ENCODE measurements at regions not wholly inside any gene's neighbourhood (a gene's known extent, or its start where the extent isn't known, plus 50 kb on each side); places are given as distances from the start of the nearest gene placed in this dataset.

GRCh38 chr13:40096357-40096901 is 441.0 kb downstream of the COG6 start:
- no peak for TF ChIP-seq GATA2 (IDR thresholded peaks at IDR 0.05; ENCODE audit: low read depth, low read length)
- TF ChIP-seq GATA3 (IDR thresholded peaks at IDR 0.05; ENCODE audit: low read depth, low read length), result no peak

All from SH-SY5Y (cell line).